ENCODE measurements at regions not wholly inside any gene's neighbourhood (a gene's known extent, or its start where the extent isn't known, plus 50 kb on each side); places are given as distances from the start of the nearest gene placed in this dataset.

GRCh38 chr2:30361751-30362394 lies 85.2 kb upstream of the LCLAT1 start:
- no peak for TF ChIP-seq CTCF (IDR thresholded peaks at IDR 0.05; ENCODE audit: extremely low read depth, missing control alignments)
- no peak for DNase-seq (ENCODE audit: low spot score)

GRCh38 chr2:30362468-30363081 lies 84.5 kb upstream of the LCLAT1 start:
- TF ChIP-seq CTCF (IDR thresholded peaks at IDR 0.05; ENCODE audit: extremely low read depth, missing control alignments) = no peak
- no peak for DNase-seq (ENCODE audit: low spot score)

- no peak for DNase-seq (ENCODE audit: low spot score)
- no peak for TF ChIP-seq CTCF (IDR thresholded peaks at IDR 0.05; ENCODE audit: extremely low read depth, missing control alignments)
Measured at GRCh38 chr2:30363406-30363805, 83.6 kb upstream of the LCLAT1 start.

GRCh38 chr2:30365201-30365600 lies 81.8 kb upstream of the LCLAT1 start:
- DNase-seq (ENCODE audit: low spot score) = no peak
- TF ChIP-seq CTCF (IDR thresholded peaks at IDR 0.05; ENCODE audit: extremely low read depth, missing control alignments) = no peak

GRCh38 chr2:30366199-30366691 lies 80.8 kb upstream of the LCLAT1 start:
- DNase-seq (ENCODE audit: low spot score) = peak; percentile 19
- no peak for TF ChIP-seq CTCF (IDR thresholded peaks at IDR 0.05; ENCODE audit: extremely low read depth, missing control alignments)

- TF ChIP-seq CTCF (IDR thresholded peaks at IDR 0.05; ENCODE audit: extremely low read depth, missing control alignments) = no peak
- no peak for DNase-seq (ENCODE audit: low spot score)
Measured at GRCh38 chr2:30367232-30368070, 79.6 kb upstream of the LCLAT1 start.

GRCh38 chr2:30368258-30368657 lies 78.8 kb upstream of the LCLAT1 start:
- DNase-seq (ENCODE audit: low spot score) = no peak
- no peak for TF ChIP-seq CTCF (IDR thresholded peaks at IDR 0.05; ENCODE audit: extremely low read depth, missing control alignments)
